B cell (primary cell): ENCODE measurements at regions not wholly inside any gene's neighbourhood (a gene's known extent, or its start where the extent isn't known, plus 50 kb on each side); places are given as distances from the start of the nearest gene placed in this dataset.

ENCODE experiments used
- ATAC-seq: fragments of 200-7000 bp; cut with Tn5 transposase; one replicate; pipeline ENCODE4 v1.10.0; 2021; ENCODE audit warnings: low read depth, mild to moderate bottlenecking, moderate number of reproducible peaks, moderate library complexity
- CTCF ChIA-PET: fragments of 350-600 bp; sonication (Branson Sonifier 250); formaldehyde crosslinking; loops from one replicate; lab custom pipeline; 2021; ENCODE audit warnings: antibody characterized with exemption, inconsistent platforms; lab: Charles Lee
- POLR2A ChIA-PET: fragments of 350-600 bp; sonication (Branson Sonifier 250); formaldehyde crosslinking; loops from one replicate; lab custom pipeline; 2021; ENCODE audit warnings: antibody characterized with exemption; lab: Charles Lee
- DNase-seq: peaks from one replicate; pipeline ENCODE4 v3.0.0; 2013
- H2AFZ ChIP-seq: 2 replicates; pipeline ENCODE4 v1.6.1; 2012; ENCODE audit warnings: mild to moderate bottlenecking, low read depth, low read length; ENCODE audit not compliant: insufficient read depth, poor library complexity, severe bottlenecking
- H3K27ac ChIP-seq, 2 donors: 1 replicate in 1 of 2; 2 replicates in 1 of 2; pipeline ENCODE4 v1.5.1; 2012 to 2013; ENCODE audit warnings: low read length in 2 of 2, mild to moderate bottlenecking in 2 of 2, moderate library complexity in 1 of 2
- H3K27me3 ChIP-seq, 4 experiments: fragments of 200-600 bp in 1 of 4; sonication (generic) in 1 of 4; replicated peaks in 1 of 4; 1 replicate in 2 of 4; 2 replicates in 2 of 4; pipeline versions ENCODE4 v1.6.1 to v1.7.0; 2013 to 2016; ENCODE audit warnings: low read length in 3 of 4, mild to moderate bottlenecking in 2 of 4, mixed read lengths in 1 of 4, moderate library complexity in 1 of 4; ENCODE audit not compliant: insufficient read depth in 4 of 4, control insufficient read depth in 3 of 4; ENCODE audit errors: control extremely low read depth in 1 of 4
- H3K36me3 ChIP-seq, 2 experiments: replicated peaks in 1 of 2; 1 replicate in 1 of 2; 2 replicates in 1 of 2; pipeline versions ENCODE4 v1.6.1 to v1.7.1; 2013; ENCODE audit warnings: low read length in 1 of 2; ENCODE audit not compliant: insufficient read depth in 2 of 2, control insufficient read depth in 1 of 2; ENCODE audit errors: control extremely low read depth in 1 of 2, extremely low read depth in 1 of 2
- H3K4me1 ChIP-seq, 2 donors: fragments of 200-600 bp in 1 of 2; sonication (generic) in 1 of 2; 1 replicate in 1 of 2; 2 replicates in 1 of 2; pipeline versions ENCODE4 v1.5.1 to v1.6.1; 2013 to 2017; ENCODE audit warnings: low read length in 2 of 2; ENCODE audit not compliant: control insufficient read depth in 2 of 2, insufficient read depth in 2 of 2
- H3K4me2 ChIP-seq: replicated peaks from 2 replicates; pipeline ENCODE3; 2012; ENCODE audit warnings: mild to moderate bottlenecking, low read depth, low read length; ENCODE audit not compliant: poor library complexity, severe bottlenecking
- H3K4me3 ChIP-seq, 5 experiments: fragments of 200-600 bp in 1 of 5; sonication (generic) in 1 of 5; 1 replicate in 3 of 5; 2 replicates in 2 of 5; pipeline versions ENCODE4 v1.5.1 to v1.7.0; 2011 to 2016; ENCODE audit warnings: low read length in 4 of 5, mild to moderate bottlenecking in 4 of 5, low read depth in 2 of 5, control low read depth in 1 of 5, moderate library complexity in 1 of 5; ENCODE audit not compliant: insufficient read depth in 1 of 5; ENCODE audit errors: control extremely low read depth in 1 of 5, extremely low read depth in 1 of 5
- H3K79me2 ChIP-seq: fragments of 200-600 bp; sonication (generic); one replicate; pipeline ENCODE4 v1.6.0; 2016; ENCODE audit warnings: low read length; ENCODE audit not compliant: control insufficient read depth, insufficient read depth
- H3K9ac ChIP-seq: fragments of 200-600 bp; sonication (generic); 2 replicates; pipeline ENCODE4 v1.6.1; 2017; ENCODE audit warnings: mild to moderate bottlenecking, low read length, moderate library complexity
- H3K9me3 ChIP-seq, 3 donors: one replicate each; pipeline versions ENCODE4 v1.6.1 to v1.7.1; 2013; ENCODE audit warnings: low read length in 2 of 3; ENCODE audit not compliant: control insufficient read depth in 2 of 3, insufficient read depth in 1 of 3; ENCODE audit errors: control extremely low read depth in 1 of 3
- H4K20me1 ChIP-seq: 2 replicates; pipeline ENCODE4 v1.6.0; 2012; ENCODE audit warnings: mild to moderate bottlenecking, low read length; ENCODE audit not compliant: insufficient read depth, control insufficient read depth, poor library complexity, severe bottlenecking
- H3K27ac Mint-ChIP-seq: one replicate; pipeline ENCODE4 v1.8.0; 2021; ENCODE audit warnings: mixed read lengths
- H3K27me3 Mint-ChIP-seq: one replicate; pipeline ENCODE4 v1.8.0; 2021; ENCODE audit warnings: mixed read lengths
- H3K4me1 Mint-ChIP-seq: one replicate; pipeline ENCODE4 v1.8.0; 2021; ENCODE audit warnings: mixed read lengths
- H3K4me3 Mint-ChIP-seq: one replicate; pipeline ENCODE4 v1.8.0; 2021; ENCODE audit warnings: mixed read lengths
- H3K9me3 Mint-ChIP-seq: one replicate; pipeline ENCODE4 v1.8.0; 2022; ENCODE audit warnings: mixed read lengths; ENCODE audit not compliant: insufficient read depth
- EZH2 ChIP-seq: IDR thresholded peaks from 2 replicates; pipeline ENCODE4 v1.6.1; 2012; ENCODE audit warnings: borderline replicate concordance, low read depth, mild to moderate bottlenecking, moderate library complexity, low read length; ENCODE audit not compliant: insufficient read depth, poor library complexity, severe bottlenecking
- WGBS: methylation state at CpG from one replicate; pipeline ENCODE4 v1.1.5; 2013; ENCODE audit warnings: missing lambda C conversion rate; ENCODE audit not compliant: insufficient coverage; 5-methylcytosine and 5-hydroxymethylcytosine counted together
- intact Hi-C: fragments of 100-400 bp; cut with micrococcal nuclease; formaldehyde crosslinking; loops from one replicate; pipeline ENCODE4 v1.10.0; 2022
- TF ChIP-seq, protein P1 (sequence below): fragments of 200-600 bp; IDR thresholded peaks from one replicate; pipeline ENCODE4 v1.8.0; 2022; ENCODE audit warnings: antibody characterized with exemption, mild to moderate bottlenecking

- Mint-ChIP-seq H3K4me1 (no peaks in the 10 kb centered on the region), H3K4me3 (no peak overlapping the region), H3K27ac (no peak overlapping the region), H3K27me3 (no peaks in the 10 kb centered on the region), H3K9me3 (no peaks in the 10 kb centered on the region)
- H3K27ac ChIP-seq: no peak overlapping the region
- TF ChIP-seq EZH2: no peak
- TF ChIP-seq, protein P1, sequence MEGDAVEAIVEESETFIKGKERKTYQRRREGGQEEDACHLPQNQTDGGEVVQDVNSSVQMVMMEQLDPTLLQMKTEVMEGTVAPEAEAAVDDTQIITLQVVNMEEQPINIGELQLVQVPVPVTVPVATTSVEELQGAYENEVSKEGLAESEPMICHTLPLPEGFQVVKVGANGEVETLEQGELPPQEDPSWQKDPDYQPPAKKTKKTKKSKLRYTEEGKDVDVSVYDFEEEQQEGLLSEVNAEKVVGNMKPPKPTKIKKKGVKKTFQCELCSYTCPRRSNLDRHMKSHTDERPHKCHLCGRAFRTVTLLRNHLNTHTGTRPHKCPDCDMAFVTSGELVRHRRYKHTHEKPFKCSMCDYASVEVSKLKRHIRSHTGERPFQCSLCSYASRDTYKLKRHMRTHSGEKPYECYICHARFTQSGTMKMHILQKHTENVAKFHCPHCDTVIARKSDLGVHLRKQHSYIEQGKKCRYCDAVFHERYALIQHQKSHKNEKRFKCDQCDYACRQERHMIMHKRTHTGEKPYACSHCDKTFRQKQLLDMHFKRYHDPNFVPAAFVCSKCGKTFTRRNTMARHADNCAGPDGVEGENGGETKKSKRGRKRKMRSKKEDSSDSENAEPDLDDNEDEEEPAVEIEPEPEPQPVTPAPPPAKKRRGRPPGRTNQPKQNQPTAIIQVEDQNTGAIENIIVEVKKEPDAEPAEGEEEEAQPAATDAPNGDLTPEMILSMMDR: no peak
- H3K4me2 ChIP-seq: no peak overlapping the region
- intact Hi-C loops: no loop called here
- H3K4me3 ChIP-seq: no peak overlapping the region
- 90% methylated on average over 5 of the region's 5 CpGs for WGBS
- peaks cover 0 to 7% (median 0%) of the 10 kb centered on the region in 3 donors for H3K9me3 ChIP-seq
- POLR2A ChIA-PET: no interaction called here
- CTCF ChIA-PET: no interaction called here
- H3K27me3 ChIP-seq: no peaks in the 10 kb centered on the region
- no peaks in the 10 kb centered on the region for H3K36me3 ChIP-seq
- no peak overlapping the region for H2AFZ ChIP-seq
- H3K79me2 ChIP-seq: no peaks in the 10 kb centered on the region
- H3K9ac ChIP-seq: no peak overlapping the region
- H4K20me1 ChIP-seq: no peaks in the 10 kb centered on the region
- ATAC-seq: no peak
- peaks cover 0 to 3% of the 10 kb centered on the region in 2 donors for H3K4me1 ChIP-seq
- no peak for DNase-seq
These were observed 186.9 kb upstream of the GMDS start for GRCh38 chr6:2432292-2432691.

DNA sequence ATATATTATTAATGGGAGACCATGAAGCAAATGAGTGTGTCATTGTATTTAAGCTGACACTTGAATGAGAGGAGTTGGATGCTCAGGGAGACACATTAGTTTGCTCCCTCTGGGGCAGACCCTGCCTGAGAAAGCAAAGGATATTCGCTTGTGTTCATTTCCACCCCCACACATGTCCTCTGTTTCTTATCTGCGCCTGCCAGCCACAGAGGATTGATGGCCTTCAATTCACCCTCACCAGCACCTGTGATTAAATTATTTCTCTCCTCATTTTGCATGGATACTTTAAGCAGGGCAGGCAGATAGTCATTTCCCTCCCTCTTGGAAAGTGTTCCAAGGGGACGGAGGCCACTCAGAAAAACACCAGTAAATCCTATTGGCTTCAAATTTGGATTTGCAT lies 185.2 kb upstream of the GMDS start:
- TF ChIP-seq, protein P1: no peak
- no peak for TF ChIP-seq EZH2
- H3K27me3 Mint-ChIP-seq: no peaks in the 10 kb centered on the region
- Histone ChIP-seq H3K79me2 (no peaks in the 10 kb centered on the region), H3K9ac (no peak overlapping the region), H3K4me1 (peaks cover 0 to 3% of the 10 kb centered on the region in 2 donors), H3K27me3 (no peaks in the 10 kb centered on the region), H3K4me2 (no peak overlapping the region), H3K36me3 (no peaks in the 10 kb centered on the region), H3K4me3 (no peak overlapping the region), H3K9me3 (no peaks in the 10 kb centered on the region), H3K27ac (no peak overlapping the region), H4K20me1 (no peaks in the 10 kb centered on the region), H2AFZ (no peak overlapping the region)
- no peak overlapping the region for H3K27ac Mint-ChIP-seq
- ATAC-seq (no peak), DNase-seq (no peak)
- intact Hi-C loops: no loop called here
- H3K4me1 Mint-ChIP-seq: no peaks in the 10 kb centered on the region
- WGBS: 100% methylated on average over 1 of the region's 3 CpGs
- no peak overlapping the region for H3K4me3 Mint-ChIP-seq
- ChIA-PET POLR2A (no interaction called here), CTCF (no interaction called here)
- no peaks in the 10 kb centered on the region for H3K9me3 Mint-ChIP-seq
